Subcutaneous abdominal adipose tissue (tissue), 5 donors: ENCODE measurements at regions not wholly inside any gene's neighbourhood (a gene's known extent, or its start where the extent isn't known, plus 50 kb on each side); places are given as distances from the start of the nearest gene placed in this dataset.

Source experiments
- H3K27ac ChIP-seq: one replicate; pipeline ENCODE4 v1.7.0; 2013; ENCODE audit warnings: low read depth, mild to moderate bottlenecking, inconsistent platforms, low read length, moderate library complexity
- H3K27me3 ChIP-seq, 5 donors: one replicate each; pipeline ENCODE4 v1.7.0; 2013; ENCODE audit warnings: low read length in 5 of 5, inconsistent platforms in 1 of 5; ENCODE audit not compliant: control insufficient read depth in 5 of 5, insufficient read depth in 4 of 5
- H3K36me3 ChIP-seq, 5 donors: one replicate each; pipeline ENCODE4 v1.7.0; 2013; ENCODE audit warnings: low read length in 5 of 5; ENCODE audit not compliant: control insufficient read depth in 5 of 5, insufficient read depth in 5 of 5
- H3K4me1 ChIP-seq, 5 donors: one replicate each; pipeline ENCODE4 v1.7.0; 2013; ENCODE audit warnings: low read length in 5 of 5, mild to moderate bottlenecking in 3 of 5, moderate library complexity in 1 of 5; ENCODE audit not compliant: control insufficient read depth in 5 of 5, insufficient read depth in 5 of 5
- H3K4me3 ChIP-seq, 5 donors: one replicate each; pipeline ENCODE4 v1.7.0; 2013; ENCODE audit warnings: low read length in 5 of 5, low read depth in 1 of 5
- H3K9ac ChIP-seq, 5 donors: one replicate each; pipeline ENCODE4 v1.7.0; 2013; ENCODE audit warnings: low read length in 5 of 5, mild to moderate bottlenecking in 4 of 5, moderate library complexity in 3 of 5
- H3K9me3 ChIP-seq, 5 donors: one replicate each; pipeline ENCODE4 v1.7.0; 2013; ENCODE audit warnings: low read length in 5 of 5; ENCODE audit not compliant: control insufficient read depth in 5 of 5
- donor health status: healthy.
- donor health status: healthy.
- donor health status: healthy.
- donor health status: healthy.
- donor health status: healthy.

GRCh38 chr21:41624674-41625310 lies 116.8 kb upstream of the TMPRSS2 start:
- Histone ChIP-seq H3K27ac (no peak overlapping the region), H3K9me3 (peaks cover 0 to 4% (median 0%) of the 10 kb centered on the region in 5 donors), H3K9ac (no peak overlapping the region), H3K4me1 (peaks cover 0 to 14% (median 12%) of the 10 kb centered on the region in 5 donors), H3K36me3 (no peaks in the 10 kb centered on the region), H3K4me3 (no peak overlapping the region), H3K27me3 (peaks cover 3 to 32% (median 8%) of the 10 kb centered on the region in 5 donors)

GRCh38 chr21:41623945-41624344 lies 116.0 kb upstream of the TMPRSS2 start:
- peaks cover 3 to 32% (median 8%) of the 10 kb centered on the region in 5 donors for H3K27me3 ChIP-seq
- H3K9me3 ChIP-seq: peaks cover 0 to 2% (median 0%) of the 10 kb centered on the region in 5 donors
- no peak overlapping the region for H3K4me3 ChIP-seq
- no peak overlapping the region for H3K27ac ChIP-seq
- peaks cover 0 to 14% (median 12%) of the 10 kb centered on the region in 5 donors for H3K4me1 ChIP-seq
- H3K36me3 ChIP-seq: no peaks in the 10 kb centered on the region
- no peak overlapping the region for H3K9ac ChIP-seq

- Histone ChIP-seq H3K9me3 (no peaks in the 10 kb centered on the region), H3K27me3 (peaks cover 3 to 32% (median 8%) of the 10 kb centered on the region in 5 donors), H3K9ac (no peak overlapping the region), H3K27ac (no peak overlapping the region), H3K4me3 (no peak overlapping the region), H3K4me1 (peaks cover 0 to 14% (median 12%) of the 10 kb centered on the region in 5 donors), H3K36me3 (no peaks in the 10 kb centered on the region)
These were observed 115.0 kb upstream of the TMPRSS2 start for GRCh38 chr21:41622831-41623548.

- no peak overlapping the region for H3K9ac ChIP-seq
- H3K4me3 ChIP-seq: no peak overlapping the region
- no peaks in the 10 kb centered on the region for H3K9me3 ChIP-seq
- no peaks in the 10 kb centered on the region for H3K36me3 ChIP-seq
- H3K4me1 ChIP-seq: peaks cover 0 to 14% (median 12%) of the 10 kb centered on the region in 5 donors
- H3K27ac ChIP-seq: no peak overlapping the region
- H3K27me3 ChIP-seq: peaks cover 3 to 32% (median 8%) of the 10 kb centered on the region in 5 donors
These were observed 114.2 kb upstream of the TMPRSS2 start for GRCh38 chr21:41622201-41622600.

- no peak overlapping the region for H3K9ac ChIP-seq
- H3K27ac ChIP-seq: no peak overlapping the region
- H3K9me3 ChIP-seq: no peaks in the 10 kb centered on the region
- H3K4me3 ChIP-seq: no peak overlapping the region
- no peaks in the 10 kb centered on the region for H3K36me3 ChIP-seq
- peaks cover 0 to 14% (median 12%) of the 10 kb centered on the region in 5 donors for H3K4me1 ChIP-seq
- peaks cover 3 to 28% (median 5%) of the 10 kb centered on the region in 5 donors for H3K27me3 ChIP-seq
These were observed 113.6 kb upstream of the TMPRSS2 start for GRCh38 chr21:41621513-41621912.

- H3K27me3 ChIP-seq: peaks cover 2 to 27% (median 3%) of the 10 kb centered on the region in 5 donors
- no peak overlapping the region for H3K4me3 ChIP-seq
- H3K4me1 ChIP-seq: peaks cover 0 to 19% (median 14%) of the 10 kb centered on the region in 5 donors
- no peaks in the 10 kb centered on the region for H3K36me3 ChIP-seq
- H3K9ac ChIP-seq: no peak overlapping the region
- no peaks in the 10 kb centered on the region for H3K9me3 ChIP-seq
- no peak overlapping the region for H3K27ac ChIP-seq
These were observed 113.0 kb upstream of the TMPRSS2 start for GRCh38 chr21:41620982-41621381.

- Histone ChIP-seq H3K4me1 (peaks cover 0 to 23% (median 18%) of the 10 kb centered on the region in 5 donors), H3K36me3 (no peaks in the 10 kb centered on the region), H3K9ac (no peak overlapping the region), H3K27ac (no peak overlapping the region), H3K9me3 (no peaks in the 10 kb centered on the region), H3K27me3 (peaks cover 1 to 22% (median 3%) of the 10 kb centered on the region in 5 donors), H3K4me3 (no peak overlapping the region)
These were observed 112.6 kb upstream of the TMPRSS2 start for GRCh38 chr21:41620541-41620940.

- Histone ChIP-seq H3K9ac (no peak overlapping the region), H3K27me3 (peaks cover 0 to 22% (median 4%) of the 10 kb centered on the region in 5 donors), H3K4me3 (no peak overlapping the region), H3K27ac (no peak overlapping the region), H3K36me3 (no peaks in the 10 kb centered on the region), H3K9me3 (no peaks in the 10 kb centered on the region), H3K4me1 (peaks cover 4 to 34% (median 28%) of the 10 kb centered on the region in 5 donors)
These were observed 108.2 kb upstream of the TMPRSS2 start for GRCh38 chr21:41616031-41616591.

GRCh38 chr21:41615613-41616012 lies 107.7 kb upstream of the TMPRSS2 start:
- no peak overlapping the region for H3K27ac ChIP-seq
- H3K27me3 ChIP-seq: peaks cover 0 to 20% (median 4%) of the 10 kb centered on the region in 5 donors
- H3K9ac ChIP-seq: no peak overlapping the region
- H3K9me3 ChIP-seq: no peaks in the 10 kb centered on the region
- no peaks in the 10 kb centered on the region for H3K36me3 ChIP-seq
- H3K4me3 ChIP-seq: no peak overlapping the region
- H3K4me1 ChIP-seq: peaks cover 4 to 29% (median 23%) of the 10 kb centered on the region in 5 donors

GRCh38 chr21:41614511-41614910 lies 106.6 kb upstream of the TMPRSS2 start:
- Histone ChIP-seq H3K9ac (no peak overlapping the region), H3K27ac (no peak overlapping the region)

More at GRCh38 chr21:41614511-41614910, 106.6 kb upstream of the TMPRSS2 start:
- Histone ChIP-seq H3K4me1 (peaks cover 4 to 26% (median 20%) of the 10 kb centered on the region in 5 donors), H3K27me3 (peaks cover 0 to 24% (median 8%) of the 10 kb centered on the region in 5 donors), H3K36me3 (no peaks in the 10 kb centered on the region), H3K4me3 (no peak overlapping the region), H3K9me3 (no peaks in the 10 kb centered on the region)
